GM19468 (cell line): ENCODE measurements at regions not wholly inside any gene's neighbourhood (a gene's known extent, or its start where the extent isn't known, plus 50 kb on each side); places are given as distances from the start of the nearest gene placed in this dataset.

Experiments used
- ATAC-seq: cut with Tn5 transposase; IDR thresholded peaks from one replicate; pipeline ENCODE4 v1.9.1; 2021; ENCODE audit warnings: mild to moderate bottlenecking, moderate library complexity, moderate number of reproducible peaks; ENCODE audit not compliant: unreplicated experiment; ENCODE audit errors: extremely low read depth

DNA sequence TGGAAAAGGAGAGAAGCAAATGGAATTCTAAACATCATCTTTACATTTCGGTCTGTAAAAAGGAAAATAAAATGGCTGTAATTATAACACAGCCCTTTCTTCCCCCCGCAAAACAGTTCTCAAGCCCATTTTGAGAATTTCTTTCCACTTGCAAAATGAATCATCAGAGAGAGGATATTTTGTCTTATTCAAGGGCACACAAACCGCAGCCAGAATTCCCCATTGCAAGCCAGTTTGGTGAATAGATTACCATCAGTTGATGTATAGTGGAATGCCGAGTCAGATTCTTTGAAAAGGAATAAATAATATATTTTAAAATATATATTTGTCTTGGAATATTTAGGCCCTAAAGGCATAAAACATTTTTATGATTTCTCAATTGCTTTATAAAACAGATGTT is 420.4 kb upstream of the SEMA6D start:
- ATAC-seq, result no peak

- no peak for ATAC-seq
Measured at GRCh38 chr15:47299846-47300434, 417.4 kb upstream of the SEMA6D start.

DNA sequence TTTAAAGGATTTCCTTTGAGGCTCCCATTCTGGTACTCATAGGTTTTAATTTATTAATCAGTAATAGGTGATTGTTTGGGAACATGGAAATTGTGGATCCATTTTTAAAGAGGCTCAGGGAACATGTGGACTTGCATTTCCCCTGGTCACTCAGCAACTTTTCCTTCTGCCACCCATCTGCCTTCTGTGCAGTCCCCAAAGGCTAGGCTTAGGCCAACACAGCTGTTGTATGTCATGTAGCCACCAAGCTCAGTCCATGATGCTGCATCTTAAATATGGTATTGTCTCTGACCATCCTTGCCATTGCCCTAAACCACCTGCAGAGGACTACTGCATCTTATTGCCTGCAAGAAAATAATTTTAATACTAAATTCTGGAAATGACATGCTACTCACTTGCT is 416.7 kb upstream of the SEMA6D start:
- ATAC-seq, result no peak

DNA sequence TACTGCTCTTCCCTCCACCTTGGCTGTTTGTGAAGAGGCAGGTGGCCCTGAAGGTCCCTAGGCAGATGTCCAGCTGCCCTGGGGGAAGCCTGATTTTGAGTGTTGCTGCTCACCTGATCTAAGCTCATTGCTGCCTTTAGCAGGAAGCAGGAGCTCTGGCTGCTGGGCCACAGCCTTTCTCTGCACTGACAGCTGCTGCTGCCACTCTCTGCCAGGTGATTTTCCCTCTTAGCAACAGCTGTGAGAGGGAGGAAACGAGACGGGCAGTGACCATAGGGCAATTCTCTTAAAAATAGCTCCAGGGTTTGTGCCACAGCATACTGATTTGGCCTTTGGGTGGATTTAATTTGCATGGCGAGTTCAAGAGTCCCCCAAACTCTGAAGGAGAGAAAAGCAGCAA is 415.8 kb upstream of the SEMA6D start:
- no peak for ATAC-seq

DNA sequence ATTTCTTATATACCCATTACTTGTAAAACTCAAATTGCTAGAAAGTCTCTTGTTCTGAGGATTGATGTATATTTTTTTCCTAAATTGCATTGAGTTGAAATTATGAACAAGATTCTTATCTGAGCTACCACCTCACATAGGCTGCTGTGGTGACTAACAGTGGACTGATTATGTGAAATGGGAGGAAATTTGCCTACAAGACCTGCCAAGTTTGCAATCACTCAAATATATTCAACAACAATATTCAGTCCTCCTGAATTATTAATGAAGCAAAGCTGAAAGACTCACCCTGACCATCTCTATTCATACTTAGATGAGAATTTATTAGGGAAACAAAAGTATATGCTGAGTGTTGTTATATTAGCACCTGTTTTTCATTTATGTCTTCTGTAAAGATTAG is 412.6 kb upstream of the SEMA6D start:
- no peak for ATAC-seq

- ATAC-seq, result no peak
Measured at GRCh38 chr15:47312161-47312560, 405.1 kb upstream of the SEMA6D start.

DNA sequence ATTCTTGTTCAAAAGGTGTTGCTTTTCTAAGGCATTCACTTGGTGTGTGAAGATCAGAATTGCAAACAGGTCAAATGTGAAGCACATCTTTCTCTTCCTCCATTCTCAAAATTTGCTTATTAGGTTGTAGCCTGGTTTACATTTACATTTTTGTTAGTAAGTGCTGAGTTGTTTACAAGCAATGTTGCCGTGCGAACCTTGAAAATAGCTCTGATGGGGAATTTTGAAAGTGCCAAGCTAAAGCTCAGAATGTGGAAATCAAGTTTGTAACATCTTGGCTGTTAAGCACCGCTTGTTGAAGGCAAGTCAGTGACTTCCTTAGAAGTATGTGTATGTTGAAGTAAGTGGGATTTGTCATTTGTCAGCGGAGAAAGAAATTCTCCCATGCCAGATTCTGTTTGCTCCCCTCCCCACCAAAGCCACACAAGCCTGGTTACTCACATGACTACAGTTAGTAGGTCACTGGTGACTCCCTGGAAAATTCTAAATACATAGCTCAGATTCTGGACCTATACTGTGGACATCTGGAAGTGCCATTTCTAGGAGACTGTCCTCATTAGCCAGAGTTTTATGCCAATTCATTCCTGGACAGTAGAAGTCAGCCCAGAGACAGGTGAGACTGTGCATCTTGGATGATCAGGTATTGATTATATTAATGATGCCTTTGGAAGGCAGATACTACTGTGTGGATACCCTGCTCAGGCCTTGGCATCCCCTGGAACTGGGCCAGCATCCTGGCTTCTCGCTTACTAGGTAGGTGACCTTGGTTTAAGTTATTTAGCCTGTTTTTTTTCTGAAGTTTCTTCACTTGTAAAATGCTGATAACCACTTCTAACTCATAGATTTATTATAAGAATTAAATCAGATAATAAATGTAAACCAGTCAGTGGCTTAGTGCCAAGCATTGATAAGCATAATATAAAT is 390.6 kb upstream of the SEMA6D start:
- no peak for ATAC-seq

DNA sequence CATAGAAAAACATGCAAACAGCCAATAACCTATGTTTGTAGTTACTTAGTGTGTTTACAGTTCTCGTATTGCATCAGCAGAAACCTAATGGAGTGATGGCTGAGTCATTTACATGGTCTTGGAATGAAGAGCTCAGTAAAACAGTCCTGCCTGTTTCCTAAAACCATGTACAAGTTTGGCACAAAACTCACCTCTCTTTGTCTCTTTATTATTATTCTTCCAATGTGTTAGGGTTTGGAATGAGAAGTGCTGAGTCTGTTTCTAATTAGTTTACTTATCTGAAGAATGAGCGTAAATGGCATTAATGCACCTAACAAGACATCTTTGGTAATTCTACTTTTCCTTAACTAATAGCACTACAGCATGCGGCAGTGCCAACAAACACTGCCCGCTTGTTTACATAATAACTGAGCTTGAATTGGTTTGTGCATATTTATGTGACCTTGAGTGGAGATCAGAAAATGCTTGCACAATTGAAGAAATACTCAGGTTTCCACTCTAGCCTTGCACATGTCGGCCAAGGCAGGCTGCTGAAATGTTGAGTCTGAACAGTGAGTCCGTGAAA is 385.4 kb upstream of the SEMA6D start:
- ATAC-seq, result no peak

DNA sequence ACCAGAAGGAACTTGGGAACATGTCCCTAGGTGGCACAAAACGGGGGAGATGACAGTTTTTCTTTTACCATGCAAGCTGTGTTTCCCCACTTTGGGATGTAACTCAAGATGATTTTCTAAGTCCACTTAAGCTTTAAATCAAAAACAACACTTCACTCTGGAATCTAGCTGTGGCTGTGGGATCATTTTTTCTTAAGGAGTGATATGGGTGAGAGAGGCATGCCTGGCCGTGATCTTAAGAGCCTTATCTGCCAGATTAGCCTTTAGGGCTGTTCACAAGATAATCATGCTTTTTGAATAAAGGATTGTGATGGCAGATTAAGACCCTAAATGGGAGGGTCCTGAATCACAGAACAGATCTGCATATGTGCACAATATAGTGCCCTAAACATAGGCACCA is 384.8 kb upstream of the SEMA6D start:
- no peak for ATAC-seq

GRCh38 chr15:47333734-47334133 is 383.6 kb upstream of the SEMA6D start:
- ATAC-seq, result no peak

DNA sequence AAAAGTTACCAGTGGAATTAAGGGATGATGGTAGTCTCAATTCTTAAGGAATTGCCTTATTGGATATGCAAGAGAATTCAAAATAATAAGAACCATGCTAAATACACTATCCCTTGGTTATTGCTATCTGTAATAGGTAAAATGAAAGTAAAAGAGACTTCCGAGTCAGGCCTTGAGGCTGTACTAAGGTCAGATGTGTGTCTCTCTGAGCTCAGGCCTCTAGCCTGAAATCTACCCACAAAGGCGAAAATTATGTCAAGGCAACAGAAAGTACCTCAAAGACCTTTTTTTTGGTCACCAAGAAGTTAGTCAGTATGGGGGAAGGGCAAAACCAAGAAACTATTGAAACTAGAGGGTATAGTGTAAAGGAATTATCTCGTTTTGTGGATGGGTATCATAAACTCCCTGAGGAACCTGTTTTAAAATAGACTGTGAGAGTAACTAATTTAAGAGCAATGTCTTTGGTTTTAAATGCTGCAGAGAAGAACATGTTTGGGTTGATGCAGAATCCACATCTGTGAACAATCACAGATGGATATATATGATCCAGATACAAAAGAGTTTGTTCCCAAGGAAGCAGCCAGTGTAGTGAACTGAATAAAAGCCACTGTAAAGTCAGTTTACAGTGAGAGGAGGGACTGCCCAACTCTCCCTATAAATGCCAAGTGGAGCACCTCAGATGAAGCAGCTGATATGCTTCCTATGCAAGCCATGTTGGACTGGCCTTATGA is 382.3 kb upstream of the SEMA6D start:
- no peak for ATAC-seq

- no peak for ATAC-seq
Measured at GRCh38 chr15:47337106-47337505, 380.2 kb upstream of the SEMA6D start.

GRCh38 chr15:47337836-47338235 is 379.5 kb upstream of the SEMA6D start:
- no peak for ATAC-seq

DNA sequence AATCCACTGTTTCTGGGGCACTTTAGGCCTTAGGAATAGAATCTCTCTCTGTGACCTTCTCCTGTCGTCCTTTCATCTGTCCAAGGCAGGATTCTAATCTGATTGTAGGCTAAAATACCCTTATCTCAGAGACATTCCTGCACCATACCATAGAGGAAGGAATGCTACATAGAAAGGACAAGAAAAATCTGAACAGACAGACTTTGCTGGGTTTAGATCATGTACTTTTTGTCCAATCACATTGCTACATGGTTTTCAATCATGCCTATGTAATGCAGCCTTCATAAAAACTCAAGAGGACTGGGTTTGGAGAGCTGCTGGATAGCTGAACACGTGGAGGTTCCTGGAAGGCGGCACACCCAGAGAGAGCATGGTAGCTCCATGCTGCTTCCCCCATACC is 378.5 kb upstream of the SEMA6D start:
- ATAC-seq, result no peak

GRCh38 chr15:47339800-47340570 is 377.3 kb upstream of the SEMA6D start:
- no peak for ATAC-seq

- ATAC-seq, result no peak
Measured at GRCh38 chr15:47340571-47340920, 376.8 kb upstream of the SEMA6D start.

- no peak for ATAC-seq
Measured at GRCh38 chr15:47349179-47349578, 368.1 kb upstream of the SEMA6D start.

DNA sequence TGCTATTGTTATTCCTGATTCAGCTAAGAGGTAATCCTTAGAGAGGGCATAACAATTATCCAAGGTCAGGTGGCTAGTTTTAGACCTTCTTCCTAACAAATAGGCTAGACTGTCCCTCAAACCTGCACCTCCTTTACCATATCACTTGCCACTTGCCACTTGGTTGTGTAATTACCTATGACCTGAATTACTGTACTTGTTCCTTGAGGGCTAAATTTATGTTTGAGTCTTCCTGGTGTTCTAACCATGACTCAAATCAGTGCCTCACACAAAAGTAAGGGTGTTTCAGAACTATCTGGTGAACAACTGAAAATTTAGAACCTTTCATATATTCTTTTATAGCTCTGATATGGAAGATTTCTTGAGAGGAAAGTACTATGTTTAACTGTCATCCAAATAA is 365.8 kb upstream of the SEMA6D start:
- ATAC-seq, result no peak

DNA sequence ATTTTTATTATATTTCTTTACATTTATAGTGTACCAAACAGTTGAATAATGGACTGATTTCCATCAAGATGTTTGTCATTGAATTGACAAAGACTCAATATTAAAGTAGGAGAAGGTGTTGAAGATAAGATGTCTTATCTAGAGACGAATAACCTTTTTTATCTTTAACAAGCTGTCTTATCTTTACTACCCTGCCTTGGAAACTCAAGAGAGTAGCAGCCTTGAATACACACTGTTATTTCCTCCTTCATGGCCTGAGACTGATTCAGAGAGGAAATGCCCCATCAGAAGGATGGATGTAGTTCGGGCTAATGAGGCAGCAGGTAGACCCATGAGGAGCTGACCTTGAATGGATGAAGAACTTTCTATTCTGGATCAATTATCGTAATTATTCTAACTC is 365.1 kb upstream of the SEMA6D start:
- no peak for ATAC-seq

DNA sequence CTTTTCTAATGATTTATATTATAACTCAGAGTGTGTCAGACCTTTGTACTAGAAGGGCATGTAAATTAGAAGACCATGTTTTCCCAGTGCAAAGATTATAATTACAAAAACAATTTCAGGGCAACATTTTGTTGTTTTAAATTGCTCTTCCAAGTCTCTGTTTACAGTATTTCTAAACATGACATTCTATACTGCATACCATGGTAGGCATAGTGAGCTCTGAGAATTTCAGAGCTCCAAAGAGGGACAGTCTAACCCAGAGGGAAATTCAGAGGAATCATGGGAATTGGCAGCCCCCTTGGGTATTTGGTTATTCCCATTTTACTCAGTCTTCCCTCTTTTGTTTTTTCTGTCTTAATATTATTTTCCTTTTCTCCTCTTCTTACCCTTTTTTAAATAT is 361.5 kb upstream of the SEMA6D start:
- no peak for ATAC-seq
